ENCODE measurements at regions not wholly inside any gene's neighbourhood (a gene's known extent, or its start where the extent isn't known, plus 50 kb on each side); places are given as distances from the start of the nearest gene placed in this dataset.
A peak's percentile ranks its signal among the peaks of the same experiment; 100 is the strongest.

- in situ Hi-C loops (cut with MboI) (no loop called here), intact Hi-C loops (cut with micrococcal nuclease) (no loop called here)
- CTCF ChIA-PET (ENCODE audit: low intra/inter-chr PET ratio): no interaction called here
- Histone ChIP-seq H4K20me1 (replicated peaks; ENCODE audit: control insufficient read depth, insufficient read depth, low read length) (no peaks in the 10 kb centered on the region), H3K4me2 (ENCODE audit: insufficient read depth, low read length) (no peak overlapping the region), H2AFZ (ENCODE audit: low read depth, low read length) (no peak overlapping the region), H3K9ac (ENCODE audit: insufficient read depth in 1 of 2, low read depth in 2 of 2, low read length in 2 of 2) (no peak overlapping the region), H3K9me3 (replicated peaks; ENCODE audit: control insufficient read depth, insufficient read depth, low read depth, low read length) (no peaks in the 10 kb centered on the region), H3K9me1 (ENCODE audit: control insufficient read depth, insufficient read depth, low read length) (no peaks in the 10 kb centered on the region), H3K79me2 (ENCODE audit: control insufficient read depth, insufficient read depth, low read length) (no peaks in the 10 kb centered on the region), H3K4me1 (replicated peaks in 1 of 2; ENCODE audit: control insufficient read depth in 2 of 2, insufficient read depth in 2 of 2, low read length in 2 of 2) (peaks cover 23 to 45% of the 10 kb centered on the region in 2 experiments), H3K27ac (ENCODE audit: extremely low read depth, low read depth, low read length) (no peak overlapping the region), H3K27me3 (ENCODE audit: control insufficient read depth in 2 of 2, insufficient read depth in 2 of 2, low read length in 2 of 2) (no peaks in the 10 kb centered on the region), H3K36me3 (ENCODE audit: control insufficient read depth, insufficient read depth, low read length) (no peaks in the 10 kb centered on the region), H3K4me3 (no peak overlapping the region)
- DNase-seq (ENCODE audit: extremely low read depth in 1 of 4, low spot score in 3 of 4): no peak
- FAIRE-seq: no peak
- no peak for ATAC-seq
- POLR2A ChIA-PET: interaction anchor here (0.6 to 2.8 kb wide), 5 partner anchors 11 to 35 kb away, joined by 3 to 9 read pairs (median 4); no protein-coding TSS in a partner anchor
- TF ChIP-seq YBX1 (IDR thresholded peaks at IDR 0.05) (no peak), RBM25 (IDR thresholded peaks at IDR 0.05; ENCODE audit: low read depth, low read length, severe bottlenecking) (peak; percentile 98), KDM1A (IDR thresholded peaks at IDR 0.05) (peak; percentile 86 to 91), ADNP (tag; IDR thresholded peaks at IDR 0.05) (peak; percentile 95), HDAC1 (IDR thresholded peaks at IDR 0.05) (peak; percentile 34 to 37; a peak in 1 of 4 replicates), CBX3 (IDR thresholded peaks at IDR 0.05; ENCODE audit: borderline replicate concordance in 1 of 2, low read length in 2 of 2) (peak in 1 of 2 experiments; percentile 74; a peak in 1 of 3 replicates), BCOR (IDR thresholded peaks at IDR 0.05) (peak; percentile 99), IRF1 (CRISPR knock-in tag; IDR thresholded peaks at IDR 0.05; ENCODE audit: borderline replicate concordance) (no peak), HDAC2 (IDR thresholded peaks at IDR 0.05) (peak; percentile 74), RCOR1 (IDR thresholded peaks at IDR 0.05; ENCODE audit: borderline replicate concordance in 1 of 2, low read depth in 2 of 2, low read length in 2 of 2) (peak; percentile 48 to 80; a peak in 3 of 4 replicates), MTA2 (IDR thresholded peaks at IDR 0.05; ENCODE audit: low read depth) (no peak), ZNF212 (CRISPR knock-in tag; IDR thresholded peaks at IDR 0.05) (no peak), ZNF263 (CRISPR knock-in tag; IDR thresholded peaks at IDR 0.05; ENCODE audit: borderline replicate concordance) (0 out of 2 replicates have a peak, but pooled peaks have one; percentile 67), MTA1 (IDR thresholded peaks at IDR 0.05; ENCODE audit: borderline replicate concordance) (no peak), CHD4 (IDR thresholded peaks at IDR 0.05; ENCODE audit: insufficient read depth, insufficient replicate concordance, low read depth, low read length, poor library complexity, severe bottlenecking) (peak; percentile 94), SMARCA5 (IDR thresholded peaks at IDR 0.05) (peak; percentile 86), EHMT2 (IDR thresholded peaks at IDR 0.05) (no peak), PHF20 (IDR thresholded peaks at IDR 0.05; ENCODE audit: partially characterized antibody) (peak; percentile 31), PTBP1 (IDR thresholded peaks at IDR 0.05; ENCODE audit: low read depth, low read length) (peak; percentile 65; the same call in 1 of the 2 replicates), ZNF24 (IDR thresholded peaks at IDR 0.05) (peak; percentile 24; the same call in 1 of the 2 replicates), ATF3 (IDR thresholded peaks at IDR 0.05) (no peak), ATF3 (CRISPR knock-in tag; conservative IDR thresholded peaks at IDR 0.05) (no peak)
- TF ChIP-seq, protein P1, sequence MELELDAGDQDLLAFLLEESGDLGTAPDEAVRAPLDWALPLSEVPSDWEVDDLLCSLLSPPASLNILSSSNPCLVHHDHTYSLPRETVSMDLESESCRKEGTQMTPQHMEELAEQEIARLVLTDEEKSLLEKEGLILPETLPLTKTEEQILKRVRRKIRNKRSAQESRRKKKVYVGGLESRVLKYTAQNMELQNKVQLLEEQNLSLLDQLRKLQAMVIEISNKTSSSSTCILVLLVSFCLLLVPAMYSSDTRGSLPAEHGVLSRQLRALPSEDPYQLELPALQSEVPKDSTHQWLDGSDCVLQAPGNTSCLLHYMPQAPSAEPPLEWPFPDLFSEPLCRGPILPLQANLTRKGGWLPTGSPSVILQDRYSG (tag; conservative IDR thresholded peaks at IDR 0.05; ENCODE audit: low read depth): no peak
- 31% methylated on average over 4 of the region's 4 CpGs for WGBS (ENCODE audit: insufficient coverage, low coverage, missing lambda C conversion rate)
- BruUV-seq (replicated peaks): no TSS peak
These were observed 245.8 kb upstream of the RREB1 start for GRCh38 chr6:6861995-6862394.

All from K562 (cell line).